T47D (cell line): ENCODE measurements at regions not wholly inside any gene's neighbourhood (a gene's known extent, or its start where the extent isn't known, plus 50 kb on each side); places are given as distances from the start of the nearest gene placed in this dataset.
"Not testable (repeated sequence)": the region's sequence is repeated elsewhere in the genome, so short reads cannot be mapped to it uniquely, and the experiment has no call there.

Source experiments
- DNase-seq, 2 experiments: peaks; one replicate each; pipeline versions ENCODE4 v3.0.0 to v3.0.0-alpha.2; 2011 to 2012; ENCODE audit warnings: low read depth in 1 of 2, low spot score in 1 of 2
- JUND ChIP-seq: IDR thresholded peaks from 2 replicates; pipeline ENCODE4 v1.6.1; 2012; ENCODE audit warnings: low read depth
- in situ Hi-C: cut with HindIII; loops from 2 replicates; pipeline ENCODE4 v1.10.0; 2016; ENCODE audit warnings: low sequenced_read_pairs, low pct_unique_long_range_greater_than_20kb

- DNase-seq: no peak
- in situ Hi-C loops: no loop called here
- TF ChIP-seq JUND: no peak
Measured at GRCh38 chrX:146994163-146994562, 179.6 kb upstream of the CXorf51A start.

GRCh38 chrX:146973283-146973682, 158.7 kb upstream of the CXorf51A start:
- TF ChIP-seq JUND: no peak
- in situ Hi-C loops: no loop called here
- no peak for DNase-seq

- TF ChIP-seq JUND: no peak
- DNase-seq: no peak
- in situ Hi-C loops: no loop called here
Measured at GRCh38 chrX:146967306-146967705, 152.8 kb upstream of the CXorf51A start.

GRCh38 chrX:146956760-146957159, 142.2 kb upstream of the CXorf51A start:
- DNase-seq: no peak
- TF ChIP-seq JUND: no peak
- in situ Hi-C loops: no loop called here

GRCh38 chrX:146934256-146934655, 119.7 kb upstream of the CXorf51A start:
- no peak for TF ChIP-seq JUND
- in situ Hi-C loops: no loop called here

GRCh38 chrX:146932997-146933396, 118.5 kb upstream of the CXorf51A start:
- in situ Hi-C loops, DNase-seq: not testable (repeated sequence)

More at GRCh38 chrX:146934256-146934655, 119.7 kb upstream of the CXorf51A start:
- no peak for DNase-seq

GRCh38 chrX:146921204-146921603, 106.7 kb upstream of the CXorf51A start:
- no peak for DNase-seq
- in situ Hi-C loops: no loop called here
- TF ChIP-seq JUND: no peak

- DNase-seq: no peak
- no peak for TF ChIP-seq JUND
- in situ Hi-C loops: no loop called here
Measured at GRCh38 chrX:146907391-146908240, 93.1 kb upstream of the CXorf51A start.

GRCh38 chrX:146906166-146906565, 91.6 kb upstream of the CXorf51A start:
- DNase-seq: no peak
- in situ Hi-C loops: no loop called here
- no peak for TF ChIP-seq JUND

GRCh38 chrX:146887020-146887419, 72.5 kb upstream of the CXorf51A start:
- DNase-seq: peak in 1 of 2 experiments; percentile 21
- in situ Hi-C loops: no loop called here

GRCh38 chrX:146881521-146881920, 67.0 kb upstream of the CXorf51A start:
- no peak for TF ChIP-seq JUND
- no peak for DNase-seq
- in situ Hi-C loops: no loop called here

More at GRCh38 chrX:146887020-146887419, 72.5 kb upstream of the CXorf51A start:
- no peak for TF ChIP-seq JUND

- in situ Hi-C loops, DNase-seq: not testable (repeated sequence)
Measured at GRCh38 chrX:146866846-146867245, 52.3 kb upstream of the CXorf51A start.

GRCh38 chrX:146865734-146866133, 51.2 kb upstream of the CXorf51A start:
- DNase-seq, in situ Hi-C loops: not testable (repeated sequence)
